ENCODE measurements at regions not wholly inside any gene's neighbourhood (a gene's known extent, or its start where the extent isn't known, plus 50 kb on each side); places are given as distances from the start of the nearest gene placed in this dataset.

DNA sequence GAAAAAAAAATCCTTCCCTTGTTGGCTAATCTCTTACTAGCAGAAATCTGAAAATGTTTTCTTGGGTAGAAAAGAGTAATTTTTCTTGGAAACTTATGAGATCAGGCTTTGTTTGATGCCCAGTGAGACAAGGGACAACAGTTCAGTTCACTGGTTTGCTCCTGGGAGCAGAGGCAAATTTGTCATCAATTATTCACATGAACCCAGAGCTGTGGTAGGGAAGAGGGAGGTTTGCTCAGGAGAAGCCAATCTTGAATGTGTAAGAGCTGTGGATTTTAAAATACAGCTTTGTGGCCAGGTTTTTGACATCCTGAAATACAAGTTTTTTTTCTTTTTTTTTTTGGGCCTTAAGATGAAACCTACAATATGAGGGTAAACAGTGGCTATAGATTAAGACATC lies 426.6 kb downstream of the ATP23 start:
- H3K9me1 ChIP-seq (ENCODE audit: insufficient read depth, low read length), result peaks cover 18% of the 10 kb centered on the region
- H3K36me3 ChIP-seq (ENCODE audit: control insufficient read depth, insufficient read depth, low read length), result no peaks in the 10 kb centered on the region
- H3K4me1 ChIP-seq (ENCODE audit: control insufficient read depth, insufficient read depth, low read length), result peaks cover 25% of the 10 kb centered on the region
- peak overlapping the region; percentile 47; the same call in 1 of the 2 replicates for H2BK20ac ChIP-seq (ENCODE audit: low read depth, low read length)
- H3K23ac ChIP-seq (ENCODE audit: low read depth, low read length), result no peak overlapping the region
- POLR2A ChIA-PET (ENCODE audit: unreplicated experiment), result no interaction called here
- peak overlapping the region; percentile 35; the same call in 1 of the 2 replicates for H2BK120ac ChIP-seq (ENCODE audit: low read depth, low read length)
- H3K56ac ChIP-seq (ENCODE audit: extremely low read depth, insufficient read depth, low read length), result no peak overlapping the region
- H2AFZ ChIP-seq (replicated peaks; ENCODE audit: low read length, poor library complexity), result no peak overlapping the region
- no peak overlapping the region; the same call in 1 of the 2 replicates for H4K91ac ChIP-seq (ENCODE audit: insufficient read depth, low read depth, low read length)
- intact Hi-C loops (cut with micrococcal nuclease) (no loop called here), dilution Hi-C loops (cut with HindIII; ENCODE audit: low sequenced_read_pairs, unreplicated experiment) (no loop called here), in situ Hi-C loops (cut with MboI; ENCODE audit: low sequenced_read_pairs) (loop anchor here (10.0 kb wide), 2 partner anchors 167 to 507 kb away; no protein-coding TSS in a partner anchor)
- peak overlapping the region; percentile 50; the same call in 1 of the 2 replicates for H3K18ac ChIP-seq (ENCODE audit: low read depth, low read length)
- DNase-seq (no peak), ATAC-seq (ENCODE audit: low read depth) (no peak)
- H3K9ac ChIP-seq (ENCODE audit: low read depth, low read length), result no peak overlapping the region
- H2AK5ac ChIP-seq (ENCODE audit: low read depth, low read length), result no peak overlapping the region
- no peak overlapping the region for H3K4ac ChIP-seq (ENCODE audit: low read depth, low read length)
- CTCF ChIA-PET, result no interaction called here
- H3K27me3 ChIP-seq (ENCODE audit: control insufficient read depth, insufficient read depth, low read length), result no peaks in the 10 kb centered on the region
- H3K79me1 ChIP-seq (ENCODE audit: low read depth in 1 of 2, low read length in 2 of 2), result no peaks in the 10 kb centered on the region
- H3K4me3 ChIP-seq (ENCODE audit: insufficient read depth, low read depth, low read length), result no peak overlapping the region
- H3K14ac ChIP-seq (replicated peaks; ENCODE audit: low read depth, low read length), result peak overlapping the region; percentile 62; the same call in 1 of the 2 replicates
- H2AK9ac ChIP-seq (replicated peaks; ENCODE audit: low read depth, low read length, poor library complexity), result no peak overlapping the region
- no peak overlapping the region for H3K4me2 ChIP-seq (ENCODE audit: low read depth, low read length)
- H2BK15ac ChIP-seq (ENCODE audit: low read depth, low read length), result peak overlapping the region; percentile 37; the same call in 1 of the 3 replicates
- no peaks in the 10 kb centered on the region for H3K9me3 ChIP-seq (ENCODE audit: control insufficient read depth, insufficient read depth, low read length)
- H4K20me1 ChIP-seq (ENCODE audit: insufficient read depth, low read length), result no peaks in the 10 kb centered on the region
- no peak overlapping the region for H3K27ac ChIP-seq (ENCODE audit: insufficient read depth, low read length)
- TF ChIP-seq CEBPB (IDR thresholded peaks at IDR 0.05; ENCODE audit: low read depth, low read length) (no peak), RAD21 (IDR thresholded peaks at IDR 0.05; ENCODE audit: low read length) (no peak)
- no peak overlapping the region for H2BK5ac ChIP-seq (ENCODE audit: low read depth, low read length, poor library complexity, severe bottlenecking)
- peak overlapping the region; percentile 70; the same call in 1 of the 2 replicates for H4K5ac ChIP-seq (ENCODE audit: low read depth, low read length)
- BruUV-seq (replicated peaks), result no TSS peak
- H4K8ac ChIP-seq (ENCODE audit: low read depth in 2 of 2, low read length in 2 of 2), result no peak overlapping the region; a peak in 2 of 4 replicates
